DMS 273 (cell line): ENCODE measurements at regions not wholly inside any gene's neighbourhood (a gene's known extent, or its start where the extent isn't known, plus 50 kb on each side); places are given as distances from the start of the nearest gene placed in this dataset.
"Not testable (repeated sequence)": the region's sequence is repeated elsewhere in the genome, so short reads cannot be mapped to it uniquely, and the experiment has no call there.

Experiments
- DNase-seq: peaks from one replicate; lab custom pipeline; 2025; ENCODE audit not compliant: unreplicated experiment; lab: John Stamatoyannopoulos, UW

DNA sequence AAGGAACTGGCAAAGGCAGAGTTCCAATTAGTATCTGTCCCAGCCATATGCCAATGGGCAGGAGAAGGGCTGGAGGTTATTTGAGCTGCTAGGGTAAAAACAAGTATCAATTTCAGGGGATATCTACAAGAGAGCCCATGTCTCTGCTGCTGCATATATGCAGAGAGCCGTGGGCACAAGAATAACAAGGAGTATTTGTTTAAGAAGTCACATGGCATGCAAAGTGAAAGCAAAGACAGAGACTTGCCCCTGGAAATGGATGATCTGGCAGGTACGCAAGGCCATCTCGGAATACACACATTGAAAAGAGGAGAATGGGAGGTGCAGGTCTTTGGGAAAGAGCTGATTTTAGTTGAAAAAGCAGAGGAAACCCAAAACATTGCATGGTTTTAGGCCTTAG is 170.6 kb downstream of the EVA1A start:
- DNase-seq = peak; percentile 5

DNA sequence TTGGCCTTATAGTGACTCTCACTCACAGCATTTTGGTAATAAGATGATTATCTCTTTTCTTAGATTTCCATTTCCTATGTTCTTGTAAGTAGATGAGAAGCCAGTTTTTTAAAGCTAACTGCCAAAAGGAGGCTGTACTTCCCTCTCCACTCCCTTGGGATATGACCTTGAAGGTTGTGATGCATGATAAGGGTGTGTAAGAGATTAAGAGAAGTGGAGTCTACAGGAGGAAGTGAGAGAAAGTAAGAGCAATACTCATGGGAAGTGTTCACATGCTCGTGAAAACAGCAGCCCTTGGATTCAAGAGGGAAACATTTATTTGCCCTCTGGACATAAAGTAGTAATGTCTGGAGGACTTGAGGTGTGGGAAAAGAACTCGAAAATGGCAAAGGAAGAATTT is 171.5 kb downstream of the EVA1A start:
- no peak for DNase-seq

DNA sequence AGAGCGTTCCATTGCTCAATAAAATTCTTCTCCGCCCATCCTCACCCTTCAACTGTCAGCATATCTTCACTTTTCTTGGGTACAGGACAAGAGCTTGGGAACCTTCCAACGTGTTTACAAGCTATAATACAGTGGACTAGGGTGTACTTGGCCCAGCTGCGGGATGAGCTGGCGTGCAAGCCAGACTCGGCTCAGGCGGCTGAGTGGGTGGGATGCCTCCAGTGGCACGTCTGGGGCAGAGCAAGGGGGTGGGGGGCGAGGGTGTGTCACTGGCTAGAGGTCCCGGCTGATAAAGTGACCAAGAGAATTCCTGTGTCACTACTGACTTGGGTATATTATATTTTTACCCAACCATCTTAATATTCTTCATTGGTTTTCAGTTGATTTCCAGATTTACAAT is 179.7 kb downstream of the EVA1A start:
- no peak for DNase-seq

DNA sequence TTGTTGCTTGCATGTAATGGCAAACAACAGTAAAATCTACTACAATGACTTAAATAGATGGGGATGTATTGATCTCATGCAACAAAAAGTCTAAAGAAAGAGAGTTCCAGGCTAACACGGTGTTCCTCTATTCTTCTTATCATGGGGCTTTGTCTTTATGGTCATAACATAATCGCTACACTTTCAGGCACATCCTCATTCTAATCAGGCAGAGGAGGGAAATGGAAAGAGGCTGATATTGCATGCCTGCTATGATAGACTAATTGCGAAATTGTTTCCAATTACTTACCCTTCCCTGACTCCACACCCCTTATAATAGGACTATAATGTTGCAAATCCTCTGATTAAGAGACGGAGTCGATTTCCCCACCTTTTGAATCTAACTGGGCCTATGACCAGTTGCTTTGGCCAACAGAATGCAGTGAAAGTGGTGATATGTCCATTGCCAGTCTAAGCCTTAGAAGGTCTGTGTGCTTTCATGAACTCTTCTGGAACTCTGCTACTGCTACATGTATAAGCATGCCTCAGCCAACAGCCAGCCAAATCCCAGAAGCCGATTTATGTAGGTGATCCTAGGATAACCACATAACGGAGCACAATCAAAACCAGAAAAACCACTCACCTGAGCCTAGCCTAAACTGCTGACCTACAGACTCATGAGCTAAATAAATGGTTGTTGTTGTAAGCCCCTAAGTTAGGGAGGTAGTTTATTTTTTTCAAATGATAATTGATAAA is 180.3 kb upstream of the TACR1 start:
- DNase-seq = no peak

DNA sequence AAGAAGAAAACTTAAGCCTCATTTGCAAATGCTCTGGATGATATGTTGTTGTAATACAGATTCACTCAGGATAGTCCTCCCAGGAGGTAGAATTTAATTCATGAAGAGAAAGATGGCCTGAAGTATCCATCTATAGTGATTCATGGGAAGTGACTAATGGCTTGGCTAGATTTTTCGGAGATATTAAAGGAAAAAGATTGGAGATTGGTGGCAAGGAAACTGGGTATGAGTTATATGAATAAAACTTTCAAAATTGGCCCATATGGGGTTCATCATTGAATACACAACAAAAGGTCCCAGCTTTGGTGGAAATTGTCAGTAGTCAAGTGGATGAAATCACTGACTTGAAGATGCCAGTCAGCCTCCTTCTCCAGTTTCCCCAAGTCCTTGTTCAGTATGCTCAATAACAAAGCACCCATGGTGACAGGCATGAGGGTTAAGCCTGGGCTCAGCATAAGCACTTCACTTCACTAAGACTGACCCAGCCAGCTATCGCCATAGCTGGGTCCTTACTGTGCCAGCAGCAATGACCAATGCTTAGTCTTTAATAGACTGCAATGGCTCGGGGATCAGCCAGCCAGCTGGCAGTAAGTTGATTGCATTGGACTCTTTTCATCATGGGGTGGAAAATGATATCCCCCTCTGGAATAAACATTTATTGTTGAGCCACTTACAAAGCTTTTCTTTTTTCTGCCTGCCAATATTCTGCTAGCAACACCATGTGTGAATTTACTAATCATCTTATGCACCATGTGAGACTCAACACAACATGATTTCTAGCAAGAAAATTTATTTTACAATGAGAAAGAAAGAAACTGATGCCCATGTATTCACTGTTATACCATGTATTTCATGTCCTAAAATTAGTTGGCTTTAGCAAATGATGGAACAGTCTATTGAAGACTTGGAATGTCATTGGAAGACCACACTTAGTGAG is 176.6 kb upstream of the TACR1 start:
- DNase-seq = no peak

DNA sequence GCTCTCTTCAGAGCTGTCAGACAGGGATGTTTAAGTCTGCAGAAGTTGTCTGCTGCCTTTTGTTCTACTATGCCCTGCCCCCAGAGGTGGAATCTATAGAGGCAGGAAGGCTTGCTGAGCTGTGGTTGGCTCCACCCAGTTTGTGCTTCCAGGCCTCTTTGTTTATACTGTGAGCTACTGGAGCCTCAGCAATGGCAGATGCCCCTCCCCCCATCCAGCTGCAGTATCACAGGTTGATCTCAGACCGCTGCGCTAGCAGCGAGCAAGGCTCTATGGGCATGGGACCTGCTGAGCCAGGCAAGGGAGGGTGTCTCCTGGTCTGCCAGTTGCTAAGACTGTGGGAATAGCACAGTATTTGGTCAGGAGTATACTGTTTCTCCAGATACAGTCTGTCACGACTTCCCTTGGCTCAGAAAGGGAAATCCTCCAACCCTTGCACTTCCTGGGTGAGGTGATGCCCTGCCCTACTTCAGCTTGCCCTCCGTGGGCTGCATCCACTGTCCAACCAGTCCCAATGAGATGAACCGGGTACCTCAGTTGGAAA is 175.2 kb upstream of the TACR1 start:
- DNase-seq = not testable (repeated sequence)

DNA sequence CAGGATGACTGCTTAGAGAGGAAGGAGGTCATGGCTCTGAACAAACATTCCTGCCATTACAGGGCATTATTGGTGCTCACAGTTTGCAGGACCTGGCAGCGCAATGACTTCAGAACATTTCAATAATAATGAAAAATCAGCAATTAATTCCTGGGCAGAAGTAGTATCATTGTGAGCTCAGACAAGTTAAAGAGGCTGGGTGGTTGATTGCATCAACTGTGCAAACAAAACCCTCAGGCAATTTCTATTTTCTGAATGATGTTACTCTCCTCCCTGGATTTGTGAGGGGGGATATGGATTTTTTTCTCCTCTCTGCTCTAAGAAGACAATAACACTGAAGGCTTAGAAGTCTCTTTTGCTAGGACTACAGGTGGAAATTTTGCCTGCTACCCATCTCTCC is 168.1 kb upstream of the TACR1 start:
- DNase-seq = no peak

DNA sequence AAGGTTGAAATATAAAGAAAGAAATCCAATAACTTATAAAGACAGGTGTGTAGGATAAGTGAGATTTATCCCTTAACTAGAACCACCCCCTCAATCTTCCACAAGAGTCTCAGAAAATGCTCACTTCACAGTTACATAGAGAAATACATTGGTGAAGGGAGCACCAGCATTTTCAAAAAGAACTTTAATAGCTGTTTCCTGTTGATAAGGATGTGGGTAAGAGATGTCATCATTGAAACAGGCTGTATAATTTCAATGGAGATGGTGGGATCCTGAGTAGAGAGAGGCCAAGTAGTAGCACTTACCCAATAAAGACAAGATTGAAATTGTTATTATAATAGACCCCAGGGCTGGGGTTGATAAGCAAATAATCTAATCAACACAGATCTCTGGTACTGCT is 162.2 kb upstream of the TACR1 start:
- no peak for DNase-seq

DNA sequence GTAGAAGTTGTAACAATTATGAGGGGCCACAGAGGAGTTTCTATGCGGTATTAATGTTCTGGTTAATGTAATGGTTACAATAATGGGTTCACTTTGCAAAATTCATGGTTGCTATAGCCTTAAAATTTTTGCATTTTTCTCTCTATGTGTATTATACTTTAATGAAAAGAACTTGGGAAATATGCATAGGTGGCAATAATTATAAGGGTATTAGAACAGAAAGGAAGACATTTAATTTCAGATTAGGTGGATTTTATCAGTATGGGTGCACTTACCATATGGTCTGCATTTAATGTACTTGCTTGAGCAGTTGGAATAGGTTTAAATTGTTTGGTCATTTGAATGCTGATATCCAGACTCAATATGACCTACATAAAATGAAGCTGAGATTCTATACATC is 161.6 kb upstream of the TACR1 start:
- no peak for DNase-seq

DNA sequence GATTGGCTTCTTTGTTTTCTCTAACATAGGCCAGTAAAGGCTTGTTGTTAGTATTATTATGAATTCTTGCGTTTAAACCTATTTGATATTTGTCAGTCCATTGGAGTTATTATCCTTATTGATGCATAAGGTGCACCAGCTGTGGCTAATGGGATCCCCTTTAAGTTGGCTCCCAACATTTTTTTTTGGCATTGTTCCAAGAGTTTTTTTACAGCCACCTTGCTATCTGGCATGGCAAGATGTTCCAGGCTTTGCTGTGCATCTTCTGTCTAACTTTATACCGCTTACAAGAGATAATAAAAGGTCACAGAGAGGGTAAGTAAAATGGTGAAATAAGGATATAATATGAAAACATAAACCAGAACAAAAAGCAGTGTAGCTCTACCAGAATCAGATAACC is 157.5 kb upstream of the TACR1 start:
- DNase-seq = peak; percentile 4

DNA sequence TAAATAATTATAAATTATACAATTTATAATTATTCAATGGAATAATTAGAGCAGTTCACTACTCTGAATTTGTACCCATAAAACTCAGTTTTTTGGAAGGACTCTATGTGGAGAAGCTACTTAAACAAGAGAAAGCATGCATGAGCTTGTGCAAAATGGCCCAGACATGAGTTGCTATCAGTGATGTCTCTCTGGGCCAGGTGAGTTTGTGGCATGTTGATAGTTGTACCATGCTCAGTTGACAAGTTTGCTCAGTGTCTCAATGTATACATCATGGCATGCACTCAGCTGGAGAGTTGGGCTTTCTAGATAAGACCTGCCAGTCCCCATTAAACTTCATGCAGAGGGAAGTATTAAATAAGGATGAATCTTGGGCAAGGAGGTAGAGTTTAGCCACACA is 153.8 kb upstream of the TACR1 start:
- no peak for DNase-seq

DNA sequence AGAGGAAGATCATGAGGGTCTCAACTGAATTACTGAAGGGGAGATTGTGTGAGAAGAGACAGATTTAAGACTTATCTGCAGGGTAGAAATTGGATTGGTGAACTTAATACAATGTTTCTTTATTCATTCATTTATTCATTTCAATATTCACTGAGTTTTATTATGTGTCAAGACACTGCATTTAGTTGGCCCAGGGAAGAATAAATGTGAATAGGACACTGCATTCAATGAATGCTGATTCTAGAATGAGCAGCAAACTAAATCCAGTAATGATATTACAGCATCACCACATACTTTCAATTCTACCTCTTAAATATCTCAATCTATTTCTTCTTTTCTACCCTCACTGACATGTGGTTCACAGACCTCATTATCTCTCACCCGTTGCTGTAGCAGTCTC is 149.0 kb upstream of the TACR1 start:
- DNase-seq = no peak

DNA sequence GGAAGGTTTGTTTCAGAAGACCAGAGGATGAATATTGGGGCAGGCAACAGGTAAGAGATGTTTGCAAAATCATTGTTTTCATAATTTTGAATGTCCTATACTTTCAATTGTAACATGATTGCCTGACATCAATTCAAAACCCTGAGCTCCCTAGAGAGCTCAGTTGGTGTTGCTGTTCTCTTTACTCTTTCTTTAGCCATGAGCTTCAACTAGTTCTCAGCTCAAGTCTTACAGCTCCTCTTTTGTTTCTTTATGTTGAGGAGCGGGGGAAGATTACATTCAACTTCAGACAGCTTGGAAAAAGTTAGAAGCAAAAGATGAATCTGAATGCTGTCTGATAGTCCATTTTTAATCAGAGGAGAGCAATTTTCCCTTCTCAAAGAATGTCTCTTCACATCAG is 144.8 kb upstream of the TACR1 start:
- DNase-seq = no peak

DNA sequence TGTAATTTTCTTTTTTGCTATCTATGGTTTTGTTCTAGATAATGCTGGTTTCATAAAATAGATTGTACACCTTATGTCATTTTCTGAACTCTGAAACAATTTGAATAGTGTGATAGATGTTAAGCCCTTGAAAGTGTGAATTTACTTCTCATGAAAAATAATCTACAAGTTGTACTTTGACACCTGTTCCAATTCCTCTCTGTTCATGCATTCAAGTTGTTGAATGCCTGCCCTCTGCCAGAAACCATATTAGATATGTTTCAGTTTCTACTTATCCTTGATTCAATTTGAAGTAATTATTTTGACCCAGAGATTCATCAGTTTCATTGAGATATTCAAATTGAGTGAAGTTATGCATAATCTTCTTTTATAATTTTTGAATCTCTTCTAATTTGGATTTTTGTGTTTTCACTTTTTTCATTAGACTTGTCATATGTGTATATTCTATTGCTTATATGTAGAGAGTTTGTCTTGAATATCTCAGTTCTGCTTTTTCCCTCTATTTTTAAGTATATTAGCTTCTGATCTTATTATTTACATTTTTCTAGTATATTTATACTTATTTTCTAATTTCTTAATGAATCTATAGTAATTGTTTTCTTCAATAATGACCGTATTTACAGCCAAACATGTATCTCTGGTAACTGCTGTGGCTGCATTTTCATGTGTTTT is 143.3 kb upstream of the TACR1 start:
- DNase-seq = no peak

DNA sequence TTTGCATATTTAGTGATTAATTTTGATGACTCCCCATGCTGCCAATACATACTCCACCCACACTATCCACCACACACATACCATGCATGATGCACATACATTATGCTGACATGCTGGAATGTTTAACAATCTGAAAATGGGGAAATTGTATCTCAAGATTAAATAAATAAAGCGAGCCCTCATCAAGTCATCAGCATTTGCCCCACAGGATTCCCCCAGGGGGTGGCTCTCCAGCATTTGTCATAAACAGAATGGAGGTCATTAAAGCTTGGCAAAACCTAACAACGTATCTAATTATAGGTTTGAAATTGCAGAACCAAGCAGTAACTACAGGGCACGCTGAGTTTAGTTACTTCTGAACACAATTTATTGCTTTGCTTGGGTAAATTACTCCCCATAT is 141.2 kb upstream of the TACR1 start:
- DNase-seq = no peak

DNA sequence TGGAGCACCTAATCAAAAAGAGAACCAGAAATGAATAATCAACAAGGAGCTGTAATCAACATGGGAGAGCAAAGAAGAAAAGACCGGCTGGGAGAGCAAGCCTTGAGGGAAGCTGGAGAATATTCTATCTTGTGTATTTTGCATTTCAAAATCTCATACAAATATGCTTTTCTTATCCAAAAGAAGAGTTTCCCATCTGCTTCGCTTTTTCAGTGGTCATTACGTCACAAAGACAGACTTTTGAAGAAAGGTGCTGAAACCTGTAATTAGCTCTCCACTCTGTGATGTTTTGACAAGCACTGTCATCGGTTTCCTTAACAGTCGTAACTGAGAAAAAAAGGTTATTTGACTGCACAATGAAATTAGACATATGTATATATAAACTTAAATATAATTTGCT is 139.1 kb upstream of the TACR1 start:
- DNase-seq = no peak

DNA sequence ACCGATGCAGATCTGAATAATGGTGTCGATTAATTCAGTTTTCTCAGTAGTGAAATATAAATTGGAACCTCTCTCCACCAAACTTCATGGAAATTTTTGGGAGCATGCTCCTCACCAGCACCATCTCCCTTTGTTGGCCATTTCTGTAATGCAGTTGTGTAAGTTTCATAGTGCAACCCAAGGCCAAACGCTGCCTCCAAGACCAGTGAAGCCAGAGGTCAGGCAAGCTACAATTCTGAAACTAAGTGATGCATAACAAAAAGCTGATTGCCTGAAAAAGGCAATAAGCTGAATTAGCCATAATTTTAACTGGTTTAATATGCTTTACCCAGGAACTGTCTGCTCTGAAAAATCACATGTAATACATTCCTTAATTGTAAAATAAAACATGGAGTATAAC is 138.3 kb upstream of the TACR1 start:
- no peak for DNase-seq

DNA sequence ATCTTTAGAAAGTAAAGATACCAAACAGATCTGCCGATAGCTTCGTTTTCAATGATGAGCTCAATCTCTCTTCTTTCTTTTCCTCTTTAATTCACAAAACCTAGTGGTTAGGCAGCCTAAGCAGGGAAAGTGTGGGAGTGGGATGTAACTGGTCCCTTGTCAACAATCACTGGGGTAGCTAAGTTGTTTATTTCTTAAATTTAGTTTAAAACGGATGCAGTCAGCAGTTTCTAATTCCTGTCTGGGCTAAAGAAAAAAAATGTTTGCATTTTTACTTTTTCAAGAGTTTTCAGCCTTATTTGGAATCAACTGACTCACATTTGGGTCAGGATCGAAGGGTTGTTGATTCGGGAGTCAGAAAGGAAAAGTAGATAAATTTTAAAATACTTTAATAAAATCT is 137.7 kb upstream of the TACR1 start:
- no peak for DNase-seq

DNA sequence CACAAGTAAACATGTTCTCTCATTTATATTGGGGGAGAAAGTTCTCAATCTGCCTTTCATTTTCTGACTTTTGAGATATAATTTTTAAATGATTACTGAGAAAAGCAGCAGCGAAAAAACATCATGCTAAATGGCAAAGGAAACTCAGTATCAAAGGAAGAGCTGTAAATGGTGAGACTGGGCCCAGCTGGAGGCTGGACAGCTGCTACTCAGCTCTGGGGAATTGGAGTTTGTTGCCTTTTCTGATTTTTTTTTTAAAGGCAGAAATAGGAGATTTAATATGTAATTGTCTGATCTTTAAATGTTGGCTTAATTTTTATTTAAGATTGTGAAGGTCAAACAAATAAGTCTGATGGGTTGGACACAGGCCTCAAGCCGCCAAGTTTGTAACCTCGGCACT is 137.1 kb upstream of the TACR1 start:
- no peak for DNase-seq

DNA sequence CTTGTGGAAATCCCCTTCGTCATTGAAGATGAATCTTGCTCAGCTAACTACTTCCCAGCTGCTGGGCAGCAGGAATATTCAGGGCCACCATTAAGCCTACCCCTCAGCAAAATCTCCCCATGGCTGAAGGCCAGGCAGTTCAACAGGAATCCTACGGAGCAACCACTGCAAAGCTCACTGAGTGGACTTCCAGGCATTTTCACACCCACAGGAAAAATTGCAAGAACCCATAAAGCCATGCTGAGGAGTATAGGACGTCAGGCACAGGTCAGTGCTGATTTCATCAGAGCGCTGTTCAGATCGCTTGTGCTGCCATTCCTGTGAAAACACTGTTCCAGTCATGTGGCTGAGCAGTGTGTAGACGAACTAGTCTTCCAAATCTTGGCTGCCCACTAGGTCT is 134.8 kb upstream of the TACR1 start:
- no peak for DNase-seq

DNA sequence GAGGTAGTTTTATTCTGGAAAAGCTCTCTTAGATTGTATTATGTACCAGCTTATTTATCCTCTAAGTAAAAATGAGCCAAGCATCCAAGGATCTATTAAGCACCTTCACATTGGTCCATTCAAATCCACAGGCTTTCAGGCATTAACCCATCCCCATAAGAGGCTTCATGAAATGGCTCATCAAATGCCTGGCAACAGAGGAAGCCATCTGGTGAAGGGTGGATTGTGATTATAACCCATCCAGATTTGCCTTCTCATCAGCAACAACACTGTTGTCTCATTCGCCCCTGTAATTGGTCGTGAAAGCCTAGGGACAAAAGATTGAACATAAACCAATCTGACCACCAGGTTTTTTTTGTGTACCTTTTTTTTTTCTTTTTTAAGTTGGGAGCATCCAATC is 134.3 kb upstream of the TACR1 start:
- DNase-seq = peak; percentile 8

DNA sequence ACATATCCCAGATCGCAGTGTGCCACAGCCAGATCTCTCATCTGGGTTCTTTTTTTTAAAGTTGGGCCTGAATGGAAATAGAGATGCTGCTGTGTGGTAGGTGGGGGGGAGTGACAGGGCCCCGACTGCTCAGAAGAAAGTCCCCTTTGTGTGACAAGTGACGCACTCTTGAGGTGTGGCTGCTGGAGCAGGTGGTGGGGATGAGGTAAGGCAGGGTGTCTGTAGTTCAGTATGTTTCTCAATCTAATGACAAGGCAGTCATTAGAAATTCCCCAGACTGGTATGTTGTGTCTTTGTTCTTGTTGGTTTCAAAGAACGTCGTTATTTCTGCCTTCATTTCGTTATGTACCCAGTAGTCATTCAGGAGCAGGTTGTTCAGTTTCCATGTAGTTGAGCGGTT is 128.8 kb upstream of the TACR1 start:
- no peak for DNase-seq
